WTC11 (cell line): ENCODE measurements at regions not wholly inside any gene's neighbourhood (a gene's known extent, or its start where the extent isn't known, plus 50 kb on each side); places are given as distances from the start of the nearest gene placed in this dataset.
A peak's percentile ranks its signal among the peaks of the same experiment; 100 is the strongest.

Experiments
- ATAC-seq: fragments of 200-7000 bp; cut with Tn5 transposase; 2 replicates; pipeline ENCODE4 v1.10.0; 2021; ENCODE audit warnings: mild to moderate bottlenecking, moderate library complexity
- CTCF ChIA-PET: fragments of 300-600 bp; sonication (Branson Sonifier 250); formaldehyde crosslinking; loops from one replicate; lab custom pipeline; 2021; ENCODE audit warnings: antibody characterized with exemption; lab: Charles Lee
- POLR2A ChIA-PET: fragments of 350-600 bp; sonication (Branson Sonifier 250); formaldehyde crosslinking; loops from one replicate; lab custom pipeline; 2021; ENCODE audit warnings: antibody characterized with exemption; lab: Charles Lee
- DNase-seq: peaks from one replicate; pipeline ENCODE4 v3.0.0; 2021; ENCODE audit warnings: low spot score
- H3K27ac Mint-ChIP-seq: 2 replicates; pipeline ENCODE4 v1.8.0; 2021; ENCODE audit warnings: mixed read lengths
- H3K27me3 Mint-ChIP-seq: 2 replicates; pipeline ENCODE4 v1.8.0; 2021; ENCODE audit warnings: low read depth, mild to moderate bottlenecking, moderate library complexity, mixed read lengths
- H3K36me3 Mint-ChIP-seq: 2 replicates; pipeline ENCODE4 v1.8.0; 2021; ENCODE audit warnings: mixed read lengths
- H3K4me1 Mint-ChIP-seq: 2 replicates; pipeline ENCODE4 v1.8.0; 2022; ENCODE audit warnings: mixed read lengths
- H3K4me3 Mint-ChIP-seq: 2 replicates; pipeline ENCODE4 v1.8.0; 2021; ENCODE audit warnings: mild to moderate bottlenecking, moderate library complexity, mixed read lengths
- H3K9me3 Mint-ChIP-seq: 2 replicates; pipeline ENCODE4 v1.8.0; 2021; ENCODE audit warnings: mixed read lengths
- ATF1 ChIP-seq: sonication (generic); formaldehyde crosslinking; IDR thresholded peaks from 2 replicates; pipeline ENCODE4 v1.8.1; 2023; ENCODE audit warnings: mild to moderate bottlenecking, moderate library complexity, missing genetic modification reagents
- E2F5 ChIP-seq: sonication (generic); formaldehyde crosslinking; IDR thresholded peaks from 2 replicates; pipeline ENCODE4 v1.8.1; 2022; ENCODE audit warnings: mild to moderate bottlenecking, moderate library complexity, missing genetic modification reagents
- ESRRA ChIP-seq: sonication (generic); formaldehyde crosslinking; IDR thresholded peaks from 2 replicates; pipeline ENCODE4 v1.8.1; 2022; ENCODE audit warnings: mild to moderate bottlenecking, missing genetic modification reagents, borderline replicate concordance
- HMGA2 ChIP-seq: fragments of 250-450 bp; sonication (Bioruptor Pico); IDR thresholded peaks from 2 replicates; pipeline ENCODE4 v1.4.0; 2021; ENCODE audit warnings: mild to moderate bottlenecking, moderate library complexity
- HMGXB4 ChIP-seq: sonication (generic); formaldehyde crosslinking; IDR thresholded peaks from 2 replicates; pipeline ENCODE4 v1.8.1; 2023; ENCODE audit warnings: mild to moderate bottlenecking, moderate library complexity, missing genetic modification reagents
- JUN ChIP-seq: sonication (generic); formaldehyde crosslinking; IDR thresholded peaks from 2 replicates; pipeline ENCODE4 v1.8.0; 2023; ENCODE audit warnings: mild to moderate bottlenecking, missing genetic modification reagents
- ZNF121 ChIP-seq: sonication (generic); formaldehyde crosslinking; IDR thresholded peaks from 2 replicates; pipeline ENCODE4 v1.8.0; 2023; ENCODE audit warnings: missing genetic modification reagents
- ZNF423 ChIP-seq: fragments of 250-450 bp; sonication (Bioruptor Pico); IDR thresholded peaks from 2 replicates; pipeline ENCODE4 v2.1.2; 2022; ENCODE audit warnings: mild to moderate bottlenecking, moderate library complexity
- ZSCAN18 ChIP-seq: fragments of 250-450 bp; sonication (Bioruptor Pico); IDR thresholded peaks from 2 replicates; pipeline ENCODE4 v2.1.2; 2022; ENCODE audit warnings: mild to moderate bottlenecking, moderate library complexity
- TF ChIP-seq, protein P1 (sequence below): sonication (generic); formaldehyde crosslinking; IDR thresholded peaks from 2 replicates; pipeline ENCODE4 v1.8.0; 2022; ENCODE audit warnings: missing genetic modification reagents
- TF ChIP-seq, protein P2 (sequence below): sonication (generic); formaldehyde crosslinking; IDR thresholded peaks from 2 replicates; pipeline ENCODE4 v1.8.1; 2022; ENCODE audit warnings: low read depth, missing genetic modification reagents, borderline replicate concordance
- TF ChIP-seq, protein P3 (sequence below): sonication (generic); formaldehyde crosslinking; IDR thresholded peaks from 2 replicates; pipeline ENCODE4 v1.8.0; 2023; ENCODE audit warnings: mild to moderate bottlenecking, missing genetic modification reagents
- TF ChIP-seq, protein P4 (sequence below): sonication (generic); formaldehyde crosslinking; IDR thresholded peaks from 2 replicates; pipeline ENCODE4 v1.8.0; 2022; ENCODE audit warnings: mild to moderate bottlenecking, missing genetic modification reagents

DNA sequence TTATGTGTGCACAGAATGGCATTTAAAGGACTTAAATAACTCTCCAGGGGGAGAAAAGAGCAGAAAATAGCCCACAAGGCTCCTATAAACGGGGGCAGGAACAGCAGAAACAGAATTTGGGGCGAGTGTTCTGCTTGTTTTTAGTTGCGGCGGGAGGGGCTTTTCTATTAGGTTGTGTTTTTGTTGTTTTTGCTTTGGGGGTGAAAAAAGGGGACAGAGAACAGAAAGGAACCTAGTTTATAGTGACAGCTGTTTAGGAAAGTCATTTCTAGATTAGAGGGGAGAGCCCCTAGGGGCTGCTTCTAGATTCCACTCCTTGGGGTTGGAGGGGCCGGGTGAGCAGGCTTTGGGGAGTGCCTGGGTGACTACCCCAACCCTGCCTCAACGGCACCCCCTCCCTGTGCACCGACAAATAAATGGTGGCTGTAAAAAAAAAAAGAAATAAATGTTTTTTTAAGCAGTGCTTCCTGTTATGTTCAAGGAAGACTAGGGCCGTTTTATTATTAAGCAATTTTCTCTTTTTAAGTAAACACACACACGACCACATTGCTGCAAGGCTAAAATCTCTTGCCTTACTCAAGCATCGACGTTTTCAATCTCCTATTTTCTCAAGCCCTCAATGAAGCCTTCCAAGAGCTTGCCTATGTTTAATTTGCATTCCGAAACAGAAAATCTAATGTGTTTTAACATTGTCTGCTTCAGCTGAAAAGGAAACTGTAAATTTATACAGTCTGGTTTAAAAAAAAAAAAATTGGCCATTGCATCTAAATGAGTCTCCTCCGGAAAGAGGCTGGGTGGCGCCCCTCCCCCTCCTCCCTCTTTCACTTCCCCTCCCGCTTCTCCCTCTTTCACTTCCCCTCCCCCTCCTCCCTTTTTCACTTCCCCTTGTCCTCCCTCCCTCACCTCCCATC, 123.3 kb upstream of the TBL1X start:
- ChIA-PET CTCF (interaction anchor here (0.6 kb wide), 1 partner anchor 29 kb away, joined by 5 read pairs; no protein-coding TSS in a partner anchor), POLR2A (no interaction called here)
- no peak overlapping the region for H3K27ac Mint-ChIP-seq
- H3K36me3 Mint-ChIP-seq: no peaks in the 10 kb centered on the region
- DNase-seq (no peak), ATAC-seq (no peak)
- no peaks in the 10 kb centered on the region for H3K9me3 Mint-ChIP-seq
- no peak for TF ChIP-seq E2F5 (CRISPR knock-in tag)
- no peak for TF ChIP-seq JUN (CRISPR knock-in tag)
- TF ChIP-seq ZSCAN18: no peak
- TF ChIP-seq ZNF423 (CRISPR knock-in tag): no peak
- TF ChIP-seq HMGA2 (CRISPR knock-in tag): no peak
- TF ChIP-seq, protein P1, sequence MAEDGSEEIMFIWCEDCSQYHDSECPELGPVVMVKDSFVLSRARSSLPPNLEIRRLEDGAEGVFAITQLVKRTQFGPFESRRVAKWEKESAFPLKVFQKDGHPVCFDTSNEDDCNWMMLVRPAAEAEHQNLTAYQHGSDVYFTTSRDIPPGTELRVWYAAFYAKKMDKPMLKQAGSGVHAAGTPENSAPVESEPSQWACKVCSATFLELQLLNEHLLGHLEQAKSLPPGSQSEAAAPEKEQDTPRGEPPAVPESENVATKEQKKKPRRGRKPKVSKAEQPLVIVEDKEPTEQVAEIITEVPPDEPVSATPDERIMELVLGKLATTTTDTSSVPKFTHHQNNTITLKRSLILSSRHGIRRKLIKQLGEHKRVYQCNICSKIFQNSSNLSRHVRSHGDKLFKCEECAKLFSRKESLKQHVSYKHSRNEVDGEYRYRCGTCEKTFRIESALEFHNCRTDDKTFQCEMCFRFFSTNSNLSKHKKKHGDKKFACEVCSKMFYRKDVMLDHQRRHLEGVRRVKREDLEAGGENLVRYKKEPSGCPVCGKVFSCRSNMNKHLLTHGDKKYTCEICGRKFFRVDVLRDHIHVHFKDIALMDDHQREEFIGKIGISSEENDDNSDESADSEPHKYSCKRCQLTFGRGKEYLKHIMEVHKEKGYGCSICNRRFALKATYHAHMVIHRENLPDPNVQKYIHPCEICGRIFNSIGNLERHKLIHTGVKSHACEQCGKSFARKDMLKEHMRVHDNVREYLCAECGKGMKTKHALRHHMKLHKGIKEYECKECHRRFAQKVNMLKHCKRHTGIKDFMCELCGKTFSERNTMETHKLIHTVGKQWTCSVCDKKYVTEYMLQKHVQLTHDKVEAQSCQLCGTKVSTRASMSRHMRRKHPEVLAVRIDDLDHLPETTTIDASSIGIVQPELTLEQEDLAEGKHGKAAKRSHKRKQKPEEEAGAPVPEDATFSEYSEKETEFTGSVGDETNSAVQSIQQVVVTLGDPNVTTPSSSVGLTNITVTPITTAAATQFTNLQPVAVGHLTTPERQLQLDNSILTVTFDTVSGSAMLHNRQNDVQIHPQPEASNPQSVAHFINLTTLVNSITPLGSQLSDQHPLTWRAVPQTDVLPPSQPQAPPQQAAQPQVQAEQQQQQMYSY (CRISPR knock-in tag): no peak
- TF ChIP-seq, protein P2, sequence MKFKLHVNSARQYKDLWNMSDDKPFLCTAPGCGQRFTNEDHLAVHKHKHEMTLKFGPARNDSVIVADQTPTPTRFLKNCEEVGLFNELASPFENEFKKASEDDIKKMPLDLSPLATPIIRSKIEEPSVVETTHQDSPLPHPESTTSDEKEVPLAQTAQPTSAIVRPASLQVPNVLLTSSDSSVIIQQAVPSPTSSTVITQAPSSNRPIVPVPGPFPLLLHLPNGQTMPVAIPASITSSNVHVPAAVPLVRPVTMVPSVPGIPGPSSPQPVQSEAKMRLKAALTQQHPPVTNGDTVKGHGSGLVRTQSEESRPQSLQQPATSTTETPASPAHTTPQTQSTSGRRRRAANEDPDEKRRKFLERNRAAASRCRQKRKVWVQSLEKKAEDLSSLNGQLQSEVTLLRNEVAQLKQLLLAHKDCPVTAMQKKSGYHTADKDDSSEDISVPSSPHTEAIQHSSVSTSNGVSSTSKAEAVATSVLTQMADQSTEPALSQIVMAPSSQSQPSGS (CRISPR knock-in tag): no peak
- no peak for TF ChIP-seq HMGXB4
- TF ChIP-seq ATF1 (CRISPR knock-in tag): no peak
- no peak for TF ChIP-seq ESRRA
- TF ChIP-seq, protein P3, sequence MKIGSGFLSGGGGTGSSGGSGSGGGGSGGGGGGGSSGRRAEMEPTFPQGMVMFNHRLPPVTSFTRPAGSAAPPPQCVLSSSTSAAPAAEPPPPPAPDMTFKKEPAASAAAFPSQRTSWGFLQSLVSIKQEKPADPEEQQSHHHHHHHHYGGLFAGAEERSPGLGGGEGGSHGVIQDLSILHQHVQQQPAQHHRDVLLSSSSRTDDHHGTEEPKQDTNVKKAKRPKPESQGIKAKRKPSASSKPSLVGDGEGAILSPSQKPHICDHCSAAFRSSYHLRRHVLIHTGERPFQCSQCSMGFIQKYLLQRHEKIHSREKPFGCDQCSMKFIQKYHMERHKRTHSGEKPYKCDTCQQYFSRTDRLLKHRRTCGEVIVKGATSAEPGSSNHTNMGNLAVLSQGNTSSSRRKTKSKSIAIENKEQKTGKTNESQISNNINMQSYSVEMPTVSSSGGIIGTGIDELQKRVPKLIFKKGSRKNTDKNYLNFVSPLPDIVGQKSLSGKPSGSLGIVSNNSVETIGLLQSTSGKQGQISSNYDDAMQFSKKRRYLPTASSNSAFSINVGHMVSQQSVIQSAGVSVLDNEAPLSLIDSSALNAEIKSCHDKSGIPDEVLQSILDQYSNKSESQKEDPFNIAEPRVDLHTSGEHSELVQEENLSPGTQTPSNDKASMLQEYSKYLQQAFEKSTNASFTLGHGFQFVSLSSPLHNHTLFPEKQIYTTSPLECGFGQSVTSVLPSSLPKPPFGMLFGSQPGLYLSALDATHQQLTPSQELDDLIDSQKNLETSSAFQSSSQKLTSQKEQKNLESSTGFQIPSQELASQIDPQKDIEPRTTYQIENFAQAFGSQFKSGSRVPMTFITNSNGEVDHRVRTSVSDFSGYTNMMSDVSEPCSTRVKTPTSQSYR (CRISPR knock-in tag): no peak
- no peak for TF ChIP-seq ZNF121 (CRISPR knock-in tag)
- TF ChIP-seq, protein P4, sequence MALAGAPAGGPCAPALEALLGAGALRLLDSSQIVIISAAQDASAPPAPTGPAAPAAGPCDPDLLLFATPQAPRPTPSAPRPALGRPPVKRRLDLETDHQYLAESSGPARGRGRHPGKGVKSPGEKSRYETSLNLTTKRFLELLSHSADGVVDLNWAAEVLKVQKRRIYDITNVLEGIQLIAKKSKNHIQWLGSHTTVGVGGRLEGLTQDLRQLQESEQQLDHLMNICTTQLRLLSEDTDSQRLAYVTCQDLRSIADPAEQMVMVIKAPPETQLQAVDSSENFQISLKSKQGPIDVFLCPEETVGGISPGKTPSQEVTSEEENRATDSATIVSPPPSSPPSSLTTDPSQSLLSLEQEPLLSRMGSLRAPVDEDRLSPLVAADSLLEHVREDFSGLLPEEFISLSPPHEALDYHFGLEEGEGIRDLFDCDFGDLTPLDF: no peak
- H3K4me1 Mint-ChIP-seq: peaks cover 34% of the 10 kb centered on the region
- no peaks in the 10 kb centered on the region for H3K27me3 Mint-ChIP-seq
- H3K4me3 Mint-ChIP-seq: peak overlapping the region; percentile 22
